Natural killer cell (primary cell): ENCODE measurements at regions not wholly inside any gene's neighbourhood (a gene's known extent, or its start where the extent isn't known, plus 50 kb on each side); places are given as distances from the start of the nearest gene placed in this dataset.
"Not testable (repeated sequence)": the region's sequence is repeated elsewhere in the genome, so short reads cannot be mapped to it uniquely, and the experiment has no call there.

ENCODE experiments used
- ATAC-seq, 3 donors: fragments of 150-1000 bp in 2 of 3; fragments of 200-7000 bp in 1 of 3; cut with Tn5 transposase; 1 replicate in 1 of 3; 2 replicates in 2 of 3; pipeline ENCODE4 v1.10.0; 2021; ENCODE audit warnings: mild to moderate bottlenecking in 2 of 3, moderate library complexity in 2 of 3
- DNase-seq, 2 donors: peaks; one replicate each; pipeline versions ENCODE4 v3.0.0 to v3.0.0-alpha.2; 2013 to 2021; ENCODE audit warnings: mixed read lengths in 1 of 2
- H3K27ac ChIP-seq: one replicate; pipeline ENCODE4 v1.5.1; 2013; ENCODE audit warnings: mild to moderate bottlenecking, low read length
- H3K27me3 ChIP-seq: one replicate; pipeline ENCODE4 v1.6.1; 2013; ENCODE audit warnings: low read length; ENCODE audit not compliant: control insufficient read depth, insufficient read depth
- H3K36me3 ChIP-seq: one replicate; pipeline ENCODE4 v1.6.1; 2013; ENCODE audit warnings: low read length; ENCODE audit not compliant: control insufficient read depth, insufficient read depth
- H3K4me1 ChIP-seq: one replicate; pipeline ENCODE4 v1.6.1; 2013; ENCODE audit warnings: low read length; ENCODE audit not compliant: control insufficient read depth, insufficient read depth
- H3K4me3 ChIP-seq: one replicate; pipeline ENCODE4 v1.5.1; 2013; ENCODE audit warnings: low read length
- H3K9me3 ChIP-seq: one replicate; pipeline ENCODE4 v1.6.1; 2013; ENCODE audit warnings: low read length; ENCODE audit not compliant: control insufficient read depth, insufficient read depth
- H3K27ac Mint-ChIP-seq, 2 donors: one replicate each; pipeline ENCODE4 v1.8.0; 2022; ENCODE audit warnings: mild to moderate bottlenecking in 2 of 2, mixed read lengths in 2 of 2, moderate library complexity in 1 of 2
- H3K27me3 Mint-ChIP-seq, 2 donors: one replicate each; pipeline ENCODE4 v1.8.0; 2022; ENCODE audit warnings: low read depth in 2 of 2, mixed read lengths in 2 of 2
- H3K36me3 Mint-ChIP-seq: one replicate; pipeline ENCODE4 v1.8.0; 2022; ENCODE audit warnings: mixed read lengths
- H3K4me1 Mint-ChIP-seq, 2 donors: one replicate each; pipeline ENCODE4 v1.8.0; 2022; ENCODE audit warnings: mixed read lengths in 2 of 2
- H3K4me3 Mint-ChIP-seq: one replicate; pipeline ENCODE4 v1.8.0; 2022; ENCODE audit warnings: mild to moderate bottlenecking, moderate library complexity, mixed read lengths
- H3K9me3 Mint-ChIP-seq, 2 donors: one replicate each; pipeline ENCODE4 v1.8.0; 2022; ENCODE audit warnings: mixed read lengths in 2 of 2
- WGBS: methylation state at CpG from one replicate; pipeline ENCODE4 v1.1.7; 2013; ENCODE audit warnings: missing lambda C conversion rate; ENCODE audit not compliant: insufficient coverage; 5-methylcytosine and 5-hydroxymethylcytosine counted together
- intact Hi-C: fragments of 100-400 bp; cut with micrococcal nuclease; formaldehyde crosslinking; loops from one replicate; pipeline ENCODE4 v1.14.2; 2022
- TF ChIP-seq, protein P1 (sequence below): fragments of 200-600 bp; IDR thresholded peaks from one replicate; pipeline ENCODE4 v1.8.0; 2022; ENCODE audit warnings: antibody characterized with exemption

DNA sequence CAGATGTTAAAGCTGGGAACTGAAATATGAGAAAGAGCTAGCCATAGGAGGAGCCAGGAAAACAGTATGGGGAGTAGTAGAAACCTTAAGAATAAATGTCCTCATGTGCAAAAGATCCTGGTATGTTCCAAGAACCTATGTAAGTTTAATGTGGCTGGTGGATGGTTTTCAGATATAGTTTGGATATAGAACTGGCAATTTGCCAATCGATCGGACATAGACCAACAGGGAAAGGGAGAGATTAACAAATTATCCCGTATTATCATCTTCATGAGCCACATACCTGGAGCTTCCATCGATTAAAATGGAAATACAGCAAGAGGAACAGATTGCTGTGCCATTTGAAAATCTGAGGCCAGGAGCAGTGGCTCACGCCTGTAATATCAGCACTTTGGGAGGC, 388.7 kb downstream of the PRELID2 start:
- no peaks in the 10 kb centered on the region for H3K27me3 ChIP-seq
- H3K36me3 Mint-ChIP-seq, result peaks cover 5% of the 10 kb centered on the region

DNA sequence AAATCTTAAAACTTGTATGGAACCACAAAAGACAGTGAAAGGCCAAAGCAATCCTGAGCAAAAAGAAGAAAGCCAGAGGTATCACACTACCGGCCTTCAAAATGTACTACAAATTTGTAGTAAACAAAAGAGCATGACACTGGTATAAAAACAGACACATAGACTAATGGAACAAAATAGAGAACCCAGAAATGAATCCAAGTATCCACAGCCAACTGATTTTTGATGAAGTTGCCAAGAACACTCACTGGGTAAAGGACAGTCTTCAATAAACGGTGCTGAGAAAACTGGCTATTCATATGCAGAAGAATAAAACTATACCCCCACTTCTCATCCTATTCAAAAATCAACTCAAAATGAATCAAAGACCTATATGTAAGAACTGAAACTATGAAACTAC, 390.1 kb downstream of the PRELID2 start:
- intact Hi-C loops, result no loop called here
- no peak for DNase-seq
- no peaks in the 10 kb centered on the region for H3K4me1 ChIP-seq
- H3K27ac Mint-ChIP-seq, result no peak overlapping the region
- no peaks in the 10 kb centered on the region for H3K27me3 Mint-ChIP-seq
- 89% methylated on average over 2 of the region's 2 CpGs for WGBS
- H3K4me1 Mint-ChIP-seq, result no peaks in the 10 kb centered on the region
- H3K9me3 Mint-ChIP-seq, result peaks cover 14 to 15% of the 10 kb centered on the region in 2 donors
- TF ChIP-seq, protein P1, sequence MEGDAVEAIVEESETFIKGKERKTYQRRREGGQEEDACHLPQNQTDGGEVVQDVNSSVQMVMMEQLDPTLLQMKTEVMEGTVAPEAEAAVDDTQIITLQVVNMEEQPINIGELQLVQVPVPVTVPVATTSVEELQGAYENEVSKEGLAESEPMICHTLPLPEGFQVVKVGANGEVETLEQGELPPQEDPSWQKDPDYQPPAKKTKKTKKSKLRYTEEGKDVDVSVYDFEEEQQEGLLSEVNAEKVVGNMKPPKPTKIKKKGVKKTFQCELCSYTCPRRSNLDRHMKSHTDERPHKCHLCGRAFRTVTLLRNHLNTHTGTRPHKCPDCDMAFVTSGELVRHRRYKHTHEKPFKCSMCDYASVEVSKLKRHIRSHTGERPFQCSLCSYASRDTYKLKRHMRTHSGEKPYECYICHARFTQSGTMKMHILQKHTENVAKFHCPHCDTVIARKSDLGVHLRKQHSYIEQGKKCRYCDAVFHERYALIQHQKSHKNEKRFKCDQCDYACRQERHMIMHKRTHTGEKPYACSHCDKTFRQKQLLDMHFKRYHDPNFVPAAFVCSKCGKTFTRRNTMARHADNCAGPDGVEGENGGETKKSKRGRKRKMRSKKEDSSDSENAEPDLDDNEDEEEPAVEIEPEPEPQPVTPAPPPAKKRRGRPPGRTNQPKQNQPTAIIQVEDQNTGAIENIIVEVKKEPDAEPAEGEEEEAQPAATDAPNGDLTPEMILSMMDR, result no peak
- no peak for ATAC-seq
- H3K4me3 ChIP-seq, result no peak overlapping the region
- no peaks in the 10 kb centered on the region for H3K27me3 ChIP-seq
- H3K36me3 ChIP-seq, result no peaks in the 10 kb centered on the region
- no peak overlapping the region for H3K4me3 Mint-ChIP-seq
- peaks cover 5% of the 10 kb centered on the region for H3K36me3 Mint-ChIP-seq
- H3K9me3 ChIP-seq, result peaks cover 10% of the 10 kb centered on the region
- H3K27ac ChIP-seq, result no peak overlapping the region

More for the DNA sequence above, 388.7 kb downstream of the PRELID2 start:
- Histone ChIP-seq H3K4me1 (no peaks in the 10 kb centered on the region), H3K27ac (no peak overlapping the region), H3K36me3 (no peaks in the 10 kb centered on the region), H3K9me3 (peaks cover 10% of the 10 kb centered on the region), H3K4me3 (no peak overlapping the region)
- Mint-ChIP-seq H3K27me3 (no peaks in the 10 kb centered on the region), H3K9me3 (peaks cover 12% of the 10 kb centered on the region in 2 donors), H3K4me1 (no peaks in the 10 kb centered on the region), H3K27ac (no peak overlapping the region), H3K4me3 (no peak overlapping the region)
- 91% methylated on average over 5 of the region's 5 CpGs for WGBS
- DNase-seq, result no peak
- ATAC-seq, result no peak
- TF ChIP-seq, protein P1, result no peak
- intact Hi-C loops, result no loop called here

DNA sequence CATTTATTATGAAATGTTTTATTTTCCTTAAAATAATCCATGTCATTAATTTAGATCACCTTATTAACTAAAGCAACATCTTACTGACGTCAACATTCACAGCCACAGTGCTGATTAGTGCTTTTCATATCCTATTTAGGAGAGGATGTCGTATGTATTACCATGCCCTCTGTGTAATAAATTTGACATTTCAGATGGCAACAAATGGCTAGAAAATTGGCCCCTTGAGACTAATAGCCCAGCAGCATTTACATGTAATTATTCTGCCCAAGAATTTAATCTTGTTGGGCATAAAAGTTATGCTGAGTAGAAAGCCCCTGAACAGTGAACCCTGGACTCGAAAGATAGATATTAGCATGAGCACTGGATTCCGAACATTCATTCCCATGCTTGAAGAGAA, 391.2 kb downstream of the PRELID2 start:
- H3K4me1 Mint-ChIP-seq, result no peaks in the 10 kb centered on the region
- peaks cover 15 to 16% of the 10 kb centered on the region in 2 donors for H3K9me3 Mint-ChIP-seq
- H3K4me3 Mint-ChIP-seq, result no peak overlapping the region
- no peak overlapping the region for H3K27ac Mint-ChIP-seq
- intact Hi-C loops, result no loop called here
- H3K27me3 Mint-ChIP-seq, result no peaks in the 10 kb centered on the region
- Histone ChIP-seq H3K4me3 (no peak overlapping the region), H3K27ac (no peak overlapping the region), H3K4me1 (no peaks in the 10 kb centered on the region), H3K36me3 (no peaks in the 10 kb centered on the region), H3K27me3 (no peaks in the 10 kb centered on the region), H3K9me3 (peaks cover 6% of the 10 kb centered on the region)
- DNase-seq (no peak), ATAC-seq (no peak)
- TF ChIP-seq, protein P1, result no peak
- no peaks in the 10 kb centered on the region for H3K36me3 Mint-ChIP-seq
- WGBS, result 80% methylated on average over 4 of the region's 4 CpGs

DNA sequence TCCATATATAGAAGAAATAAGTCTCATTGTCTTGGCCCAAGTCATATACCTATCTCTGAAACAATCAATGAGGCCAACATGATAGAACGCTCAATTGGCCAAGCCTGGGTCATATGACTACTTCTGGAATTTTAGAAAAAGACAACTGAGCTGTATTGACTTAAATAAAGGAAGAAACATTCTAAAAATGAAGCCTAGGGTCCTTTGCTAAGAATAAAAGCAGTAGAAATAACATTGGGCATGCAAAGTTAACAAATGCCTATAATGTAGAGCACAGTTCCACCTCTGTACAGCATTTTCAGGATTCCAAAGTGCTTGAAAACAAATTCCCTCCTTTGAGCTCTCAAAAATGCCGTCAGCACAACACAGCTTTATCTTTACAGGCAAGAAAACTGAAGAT, 391.8 kb downstream of the PRELID2 start:
- 67% methylated on average over 2 of the region's 2 CpGs for WGBS

DNA sequence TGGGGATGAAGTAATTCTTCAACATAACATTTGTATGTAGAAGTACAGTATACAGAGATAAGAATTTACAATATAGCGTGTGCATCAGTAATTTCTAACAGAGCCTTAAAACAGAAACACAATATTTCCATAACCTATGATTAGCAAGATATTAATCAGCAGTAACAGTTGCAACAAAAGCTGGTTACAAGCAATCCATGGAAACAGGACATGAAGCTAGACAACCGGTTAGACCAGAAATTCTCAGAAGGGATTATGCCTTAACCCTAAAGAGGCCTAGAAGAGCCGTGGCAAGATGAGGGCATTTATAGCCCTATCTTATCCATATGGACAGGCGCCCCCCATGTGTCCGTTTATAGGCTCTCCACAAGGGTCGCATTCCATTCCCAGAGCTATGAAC, 392.5 kb downstream of the PRELID2 start:
- H3K4me1 Mint-ChIP-seq, H3K4me3 ChIP-seq, H3K9me3 ChIP-seq, H3K4me3 Mint-ChIP-seq, H3K36me3 ChIP-seq, DNase-seq, H3K4me1 ChIP-seq, H3K27me3 ChIP-seq, intact Hi-C loops, H3K27me3 Mint-ChIP-seq, ATAC-seq, H3K36me3 Mint-ChIP-seq, H3K27ac ChIP-seq, H3K27ac Mint-ChIP-seq: not testable (repeated sequence)
- peaks cover 16 to 18% of the 10 kb centered on the region in 2 donors for H3K9me3 Mint-ChIP-seq
- 80% methylated on average over 2 of the region's 6 CpGs for WGBS

More for the DNA sequence above, 391.8 kb downstream of the PRELID2 start:
- H3K4me3 ChIP-seq, result no peak overlapping the region
- H3K4me1 ChIP-seq, result no peaks in the 10 kb centered on the region
- intact Hi-C loops, result no loop called here
- no peak overlapping the region for H3K4me3 Mint-ChIP-seq
- DNase-seq (no peak), ATAC-seq (no peak)
- peaks cover 16 to 18% of the 10 kb centered on the region in 2 donors for H3K9me3 Mint-ChIP-seq
- H3K4me1 Mint-ChIP-seq, result no peaks in the 10 kb centered on the region
- H3K27me3 ChIP-seq, result no peaks in the 10 kb centered on the region
- H3K27ac Mint-ChIP-seq, result no peak overlapping the region
- TF ChIP-seq, protein P1, result no peak
- peaks cover 3% of the 10 kb centered on the region for H3K9me3 ChIP-seq
- no peaks in the 10 kb centered on the region for H3K36me3 Mint-ChIP-seq
- no peak overlapping the region for H3K27ac ChIP-seq
- H3K36me3 ChIP-seq, result no peaks in the 10 kb centered on the region
- no peaks in the 10 kb centered on the region for H3K27me3 Mint-ChIP-seq
